AG09309 (cell line): ENCODE measurements at regions not wholly inside any gene's neighbourhood (a gene's known extent, or its start where the extent isn't known, plus 50 kb on each side); places are given as distances from the start of the nearest gene placed in this dataset.

Experiments used
- DNase-seq: peaks from one replicate; pipeline ENCODE4 v3.0.0-alpha.2; 2010; ENCODE audit warnings: low read depth
- H3K4me3 ChIP-seq: 2 replicates; pipeline ENCODE4 v1.5.1; 2011; ENCODE audit warnings: mild to moderate bottlenecking, low read depth, low read length, moderate library complexity; ENCODE audit not compliant: control insufficient read depth
- TF ChIP-seq, protein P1 (sequence below): IDR thresholded peaks from 2 replicates; pipeline ENCODE4 v1.5.1; 2011; ENCODE audit warnings: mild to moderate bottlenecking, low read depth, low read length, inconsistent platforms; ENCODE audit not compliant: insufficient read depth, control insufficient read depth; ENCODE audit errors: missing control alignments

GRCh38 chr6:51487937-51488336, 599.5 kb downstream of the PKHD1 start:
- no peak overlapping the region for H3K4me3 ChIP-seq
- TF ChIP-seq, protein P1, sequence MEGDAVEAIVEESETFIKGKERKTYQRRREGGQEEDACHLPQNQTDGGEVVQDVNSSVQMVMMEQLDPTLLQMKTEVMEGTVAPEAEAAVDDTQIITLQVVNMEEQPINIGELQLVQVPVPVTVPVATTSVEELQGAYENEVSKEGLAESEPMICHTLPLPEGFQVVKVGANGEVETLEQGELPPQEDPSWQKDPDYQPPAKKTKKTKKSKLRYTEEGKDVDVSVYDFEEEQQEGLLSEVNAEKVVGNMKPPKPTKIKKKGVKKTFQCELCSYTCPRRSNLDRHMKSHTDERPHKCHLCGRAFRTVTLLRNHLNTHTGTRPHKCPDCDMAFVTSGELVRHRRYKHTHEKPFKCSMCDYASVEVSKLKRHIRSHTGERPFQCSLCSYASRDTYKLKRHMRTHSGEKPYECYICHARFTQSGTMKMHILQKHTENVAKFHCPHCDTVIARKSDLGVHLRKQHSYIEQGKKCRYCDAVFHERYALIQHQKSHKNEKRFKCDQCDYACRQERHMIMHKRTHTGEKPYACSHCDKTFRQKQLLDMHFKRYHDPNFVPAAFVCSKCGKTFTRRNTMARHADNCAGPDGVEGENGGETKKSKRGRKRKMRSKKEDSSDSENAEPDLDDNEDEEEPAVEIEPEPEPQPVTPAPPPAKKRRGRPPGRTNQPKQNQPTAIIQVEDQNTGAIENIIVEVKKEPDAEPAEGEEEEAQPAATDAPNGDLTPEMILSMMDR, result no peak
- DNase-seq, result no peak

DNA sequence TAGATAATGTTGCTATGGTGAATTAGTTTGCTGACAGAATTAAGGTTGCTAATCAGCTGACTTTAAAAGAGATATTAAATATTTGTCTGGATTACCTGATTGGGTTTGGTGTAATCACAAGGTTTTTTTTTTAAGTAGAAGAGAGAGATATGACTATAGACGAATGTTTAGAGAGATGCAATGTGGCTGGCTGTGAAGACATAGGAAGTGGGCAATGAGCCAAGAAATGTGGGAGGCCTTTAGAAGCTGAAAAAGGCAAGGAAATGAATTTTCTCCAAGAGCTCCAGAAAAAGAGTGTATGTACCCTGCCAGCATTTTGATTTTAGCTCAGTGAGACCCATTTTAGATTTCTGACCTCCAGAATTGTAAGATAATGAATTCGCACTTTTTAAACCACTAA, 598.3 kb downstream of the PKHD1 start:
- no peak overlapping the region for H3K4me3 ChIP-seq
- DNase-seq, result no peak
- TF ChIP-seq, protein P1, result no peak

- no peak for DNase-seq
- H3K4me3 ChIP-seq, result no peak overlapping the region
- TF ChIP-seq, protein P1, result no peak
These were observed 597.3 kb downstream of the PKHD1 start for GRCh38 chr6:51490101-51490500.

- DNase-seq, result no peak
- TF ChIP-seq, protein P1, result no peak
- H3K4me3 ChIP-seq, result no peak overlapping the region
These were observed 593.1 kb downstream of the PKHD1 start for GRCh38 chr6:51494342-51494741.

GRCh38 chr6:51495096-51495495, 592.3 kb downstream of the PKHD1 start:
- TF ChIP-seq, protein P1, result no peak
- no peak overlapping the region for H3K4me3 ChIP-seq
- no peak for DNase-seq

- no peak overlapping the region for H3K4me3 ChIP-seq
- TF ChIP-seq, protein P1, result no peak
- DNase-seq, result no peak
These were observed 591.6 kb downstream of the PKHD1 start for GRCh38 chr6:51495610-51496396.
